ENCODE measurements at regions not wholly inside any gene's neighbourhood (a gene's known extent, or its start where the extent isn't known, plus 50 kb on each side); places are given as distances from the start of the nearest gene placed in this dataset.
"Not testable (repeated sequence)": the region's sequence is repeated elsewhere in the genome, so short reads cannot be mapped to it uniquely, and the experiment has no call there.

- DNase-seq: not testable (repeated sequence)
Measured at GRCh38 chr16:29309601-29310000, 96.9 kb downstream of the NPIPB11 start.

- DNase-seq: no peak
Measured at GRCh38 chr16:29308644-29309546, 97.6 kb downstream of the NPIPB11 start.

- no peak for DNase-seq
Measured at GRCh38 chr16:29307598-29308507, 98.7 kb downstream of the NPIPB11 start.

- no peak for DNase-seq
Measured at GRCh38 chr16:29306943-29307597, 99.4 kb downstream of the NPIPB11 start.

GRCh38 chr16:29306201-29306600, 100.3 kb downstream of the NPIPB11 start:
- DNase-seq: no peak

GRCh38 chr16:29305018-29305417, 101.5 kb downstream of the NPIPB11 start:
- DNase-seq: not testable (repeated sequence)

GRCh38 chr16:29304251-29304650, 102.3 kb downstream of the NPIPB11 start:
- no peak for DNase-seq

- no peak for DNase-seq
Measured at GRCh38 chr16:29303520-29303919, 103.0 kb downstream of the NPIPB11 start.

- no peak for DNase-seq
Measured at GRCh38 chr16:29302976-29303375, 103.5 kb downstream of the NPIPB11 start.

- not testable (repeated sequence) for DNase-seq
Measured at GRCh38 chr16:29302433-29302832, 104.1 kb downstream of the NPIPB11 start.

GRCh38 chr16:29301662-29302285, 104.7 kb downstream of the NPIPB11 start:
- DNase-seq: not testable (repeated sequence)

- DNase-seq: peak; percentile 39
Measured at GRCh38 chr16:29300541-29301535, 105.7 kb downstream of the NPIPB11 start.

GRCh38 chr16:29300030-29300491, 106.5 kb downstream of the NPIPB11 start:
- DNase-seq: not testable (repeated sequence)

GRCh38 chr16:29298997-29299396, 107.5 kb downstream of the NPIPB11 start:
- not testable (repeated sequence) for DNase-seq

- DNase-seq: not testable (repeated sequence)
Measured at GRCh38 chr16:29298307-29298706, 108.2 kb downstream of the NPIPB11 start.

GRCh38 chr16:29297809-29298177, 108.7 kb downstream of the NPIPB11 start:
- DNase-seq: not testable (repeated sequence)

- DNase-seq: not testable (repeated sequence)
Measured at GRCh38 chr16:29297144-29297808, 109.2 kb downstream of the NPIPB11 start.

GRCh38 chr16:29296176-29296575, 110.3 kb downstream of the NPIPB11 start:
- not testable (repeated sequence) for DNase-seq

GRCh38 chr16:29294951-29295795, 111.3 kb downstream of the NPIPB11 start:
- DNase-seq: not testable (repeated sequence)

Measured in islet precursor cell (in vitro differentiated cells).